Hematopoietic multipotent progenitor cell treated with erythropoietin and hydrocortisone succinate and interleukin-3 and kit ligand, for 6 days (in vitro differentiated cells): ENCODE measurements at regions not wholly inside any gene's neighbourhood (a gene's known extent, or its start where the extent isn't known, plus 50 kb on each side); places are given as distances from the start of the nearest gene placed in this dataset.
"Not testable (repeated sequence)": the region's sequence is repeated elsewhere in the genome, so short reads cannot be mapped to it uniquely, and the experiment has no call there.

Source experiments
- DNase-seq: peaks from one replicate; pipeline ENCODE4 v3.0.0-alpha.2; 2015

DNA sequence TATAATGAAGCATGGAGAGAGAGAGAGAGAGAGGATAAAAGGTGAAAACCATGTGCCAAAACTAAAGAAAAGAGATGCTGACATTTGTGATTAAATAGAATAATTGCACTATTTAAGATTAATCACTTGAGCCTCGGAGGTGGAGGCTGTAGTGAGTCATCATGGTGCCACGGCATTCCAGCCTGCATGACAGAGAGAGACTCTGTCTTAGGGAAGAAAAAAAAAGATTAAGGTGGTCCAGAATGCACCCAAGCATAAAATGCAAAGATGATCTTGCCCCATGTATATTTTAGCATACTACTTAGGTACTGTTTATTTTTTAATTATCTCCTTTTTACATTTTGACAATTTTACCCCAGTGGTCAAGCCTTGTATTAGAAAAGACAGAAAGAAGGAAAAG lies 742.5 kb downstream of the SPATA31A1 start:
- not testable (repeated sequence) for DNase-seq

DNA sequence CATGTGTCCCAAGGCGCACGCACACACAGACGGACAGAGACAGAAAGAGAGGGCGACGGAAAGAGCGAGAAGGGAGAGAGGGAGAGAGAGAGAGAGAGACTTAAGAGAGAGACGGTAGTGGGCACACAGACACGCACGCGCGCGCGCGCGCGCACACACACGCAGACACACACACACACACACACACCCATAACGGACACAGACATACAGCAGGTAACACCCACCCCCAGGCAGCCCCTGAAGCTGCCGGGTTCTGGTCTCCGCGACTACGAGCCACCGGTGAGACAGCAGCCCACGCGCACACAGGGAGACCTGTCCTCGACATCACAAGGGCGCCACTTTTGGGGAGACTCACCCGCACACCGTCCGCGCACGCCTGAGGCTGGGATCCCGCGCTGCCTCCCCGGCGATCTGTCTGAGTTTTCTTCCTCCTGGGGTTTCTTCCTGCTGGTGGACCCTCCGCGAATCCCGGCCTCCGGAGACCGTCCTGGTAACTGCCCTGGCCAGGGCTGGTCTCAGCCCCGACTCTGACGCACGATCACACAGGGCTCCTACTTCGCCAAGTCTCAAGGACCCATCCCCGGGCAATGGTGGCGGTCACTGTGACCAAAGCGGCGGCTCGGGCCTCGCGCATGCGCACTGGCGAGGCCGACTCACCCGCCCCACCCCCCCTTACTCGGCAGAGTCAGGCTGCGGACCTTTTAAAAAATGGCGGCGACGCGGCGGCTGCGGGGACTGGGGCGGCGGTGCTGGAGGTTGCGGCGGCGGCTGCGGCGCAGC lies 750.7 kb downstream of the SPATA31A1 start:
- peak; percentile 2 for DNase-seq

DNA sequence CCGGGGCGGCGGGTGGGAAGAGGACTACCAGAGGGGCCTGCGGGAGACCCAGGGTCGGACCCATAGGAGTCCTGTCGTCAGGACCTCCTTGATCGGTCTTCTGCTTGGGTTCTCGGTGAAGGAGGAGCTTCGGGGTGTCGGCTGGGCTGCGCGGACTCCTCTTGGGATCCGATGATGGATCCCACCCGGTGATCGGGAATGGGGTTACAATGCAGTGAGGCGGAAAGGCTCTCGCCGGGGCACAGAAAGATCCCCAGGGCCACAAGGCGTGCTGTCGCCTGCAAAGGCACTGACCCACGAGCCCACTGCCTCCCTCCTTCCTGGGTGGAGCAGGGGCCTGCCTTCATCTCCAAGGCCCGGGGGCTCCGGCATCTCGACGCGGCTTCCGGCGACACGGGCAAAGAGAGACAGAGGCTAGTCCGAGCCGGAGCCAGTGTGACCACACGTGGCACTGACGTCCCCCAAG lies 751.3 kb downstream of the SPATA31A1 start:
- not testable (repeated sequence) for DNase-seq

DNA sequence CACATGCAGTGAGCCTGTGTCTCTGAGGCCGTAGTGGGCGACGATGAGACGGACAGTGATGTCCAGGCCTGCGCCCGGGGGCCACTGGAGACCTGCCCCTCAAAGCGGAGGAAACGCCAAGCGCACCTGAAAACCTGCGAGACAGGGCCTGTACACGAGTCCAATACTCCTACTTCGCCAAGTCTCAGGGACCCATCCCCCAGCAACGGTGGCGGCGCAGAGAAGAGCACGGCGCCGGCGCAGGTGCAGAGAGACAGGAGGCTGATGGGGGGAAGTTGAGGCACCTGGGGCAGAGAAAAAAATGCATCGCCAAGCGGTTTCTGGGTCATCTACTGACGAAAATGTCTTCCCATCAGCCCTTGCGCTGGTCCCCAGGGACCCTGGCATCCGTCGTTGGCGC lies 751.8 kb downstream of the SPATA31A1 start:
- DNase-seq: not testable (repeated sequence)

DNA sequence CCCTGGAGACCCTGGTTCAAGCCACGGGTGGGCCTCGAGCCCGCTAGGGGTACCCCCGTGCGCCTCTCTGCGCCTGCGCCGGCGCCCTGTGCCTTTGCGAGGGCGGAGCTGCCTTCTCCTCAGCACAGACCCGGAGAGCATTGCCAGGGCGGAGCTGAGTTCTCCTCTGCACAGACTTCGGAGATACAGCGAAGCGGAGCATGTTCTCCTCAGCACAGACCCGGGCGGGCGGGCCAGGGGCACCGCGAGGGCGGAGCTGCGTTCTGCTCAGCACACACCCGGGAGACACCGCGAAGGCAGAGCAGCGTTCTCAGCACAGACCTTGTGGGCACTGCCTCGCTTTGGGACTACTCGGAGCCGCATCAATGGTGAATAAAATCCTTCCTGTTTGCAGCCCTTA lies 753.0 kb downstream of the SPATA31A1 start:
- not testable (repeated sequence) for DNase-seq

DNA sequence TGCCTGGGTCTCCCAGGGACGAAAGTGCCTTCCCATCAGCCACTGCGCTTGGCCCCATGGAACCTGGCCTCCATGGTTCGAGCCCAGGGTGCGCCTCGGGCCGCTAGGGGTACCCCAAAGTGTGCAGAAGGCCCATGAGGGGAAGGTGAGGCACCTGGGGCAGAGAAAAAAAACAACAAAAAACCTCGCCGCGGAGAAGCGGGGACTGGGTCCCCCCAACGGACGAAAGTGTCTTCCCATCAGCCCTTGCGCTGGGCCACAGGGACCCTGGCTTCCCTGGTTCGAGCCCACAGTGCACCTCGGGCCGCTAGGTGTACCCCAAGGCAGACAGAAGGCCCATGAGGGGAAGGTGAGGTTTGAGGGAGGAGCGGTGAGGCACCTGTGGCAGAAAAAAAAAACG lies 755.3 kb downstream of the SPATA31A1 start:
- not testable (repeated sequence) for DNase-seq

DNA sequence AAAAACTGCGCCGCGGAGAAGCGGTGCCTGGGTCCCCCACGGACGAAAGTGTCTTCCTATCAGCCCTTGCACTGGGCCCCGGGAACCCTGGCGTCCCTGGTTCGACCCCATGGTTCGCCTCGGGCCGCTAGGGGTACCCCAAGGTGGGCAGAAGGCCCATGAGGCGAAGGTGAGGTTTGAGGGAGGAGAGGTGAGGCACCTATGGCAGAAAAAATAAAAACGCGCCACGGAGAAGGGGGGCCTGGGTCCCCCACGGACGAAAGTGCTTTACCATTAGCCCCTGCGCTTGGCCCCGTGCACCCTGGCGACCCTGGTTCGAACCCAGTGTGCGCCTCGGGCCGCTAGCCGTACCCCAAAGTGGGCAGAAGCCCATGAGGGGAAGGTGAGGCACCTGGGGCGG lies 756.1 kb downstream of the SPATA31A1 start:
- not testable (repeated sequence) for DNase-seq

DNA sequence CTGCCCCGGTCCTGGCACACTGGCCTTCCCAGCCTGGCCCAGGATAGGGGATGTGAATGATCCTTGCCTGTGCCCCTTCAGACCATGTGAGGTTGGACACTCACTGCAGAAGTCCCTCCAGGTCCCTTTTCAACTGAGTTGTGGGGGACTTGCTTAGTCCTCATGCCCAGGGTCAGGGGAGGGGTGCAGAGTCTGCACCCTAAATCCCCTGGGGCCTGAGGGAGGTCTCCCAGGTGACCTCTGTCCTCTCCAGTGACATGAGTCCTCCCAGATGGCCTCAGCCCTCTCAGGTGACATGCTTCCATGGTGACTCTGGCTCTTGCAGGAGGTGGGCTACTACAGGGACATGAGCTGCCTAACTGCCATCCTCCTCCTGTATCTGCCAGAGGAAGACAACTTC lies 775.1 kb downstream of the SPATA31A1 start:
- not testable (repeated sequence) for DNase-seq

DNA sequence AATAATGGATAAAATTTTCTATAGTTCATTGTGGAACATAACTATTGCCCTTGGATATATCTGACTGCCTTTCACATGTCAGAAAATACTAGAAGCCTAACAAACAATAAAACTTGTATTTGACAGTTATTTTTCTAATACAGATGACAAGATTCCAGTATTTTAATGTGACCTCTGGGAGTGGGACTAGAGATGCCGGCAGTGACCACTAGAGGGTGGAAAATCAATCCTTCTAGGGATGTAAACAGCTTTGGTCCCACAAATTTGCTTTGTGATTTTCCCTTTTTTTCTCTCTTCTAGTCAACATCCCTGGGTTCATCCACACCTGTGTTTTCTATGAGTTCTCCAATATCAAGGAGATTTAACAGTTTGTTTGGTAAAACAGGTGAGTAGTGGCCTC lies 813.7 kb downstream of the SPATA31A1 start:
- DNase-seq: not testable (repeated sequence)

DNA sequence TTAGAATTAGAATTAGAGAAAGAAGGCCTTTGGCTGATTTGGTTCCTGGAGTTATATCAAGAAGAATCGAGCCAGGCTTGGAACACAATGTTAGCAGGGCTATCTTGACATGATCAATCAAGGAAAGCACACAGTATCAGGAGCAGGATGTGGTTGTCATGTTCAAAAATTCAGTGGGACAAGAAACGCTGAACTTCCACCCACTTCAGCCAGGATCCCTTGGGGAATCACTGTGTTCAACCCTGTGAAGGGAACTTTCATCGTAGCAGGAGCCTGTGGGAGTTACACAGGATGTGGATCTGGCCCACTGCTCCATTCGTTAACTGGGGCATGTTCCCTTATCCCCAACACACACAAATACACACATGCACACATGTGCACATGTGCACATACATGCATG lies 817.8 kb downstream of the SPATA31A1 start:
- DNase-seq: not testable (repeated sequence)

DNA sequence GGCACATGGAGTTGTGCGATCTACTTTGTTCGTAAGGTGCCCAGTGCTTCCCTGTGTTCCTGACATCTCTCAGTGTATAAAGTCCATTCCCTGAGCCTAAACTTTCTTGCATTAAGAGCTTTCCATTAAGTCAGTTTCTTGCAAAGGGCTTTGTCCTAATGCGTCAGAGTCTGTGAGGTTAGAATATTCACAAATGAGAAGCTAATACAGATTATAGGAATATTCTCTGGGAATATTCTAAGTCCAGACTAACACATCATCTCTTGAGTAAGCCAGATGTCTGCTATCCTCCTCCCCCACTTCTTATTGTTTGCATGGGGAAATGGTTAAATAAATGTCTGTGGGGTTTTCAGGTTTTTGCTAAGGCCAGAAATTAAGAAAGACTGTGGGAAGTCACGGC lies 818.6 kb downstream of the SPATA31A1 start:
- DNase-seq: not testable (repeated sequence)

DNA sequence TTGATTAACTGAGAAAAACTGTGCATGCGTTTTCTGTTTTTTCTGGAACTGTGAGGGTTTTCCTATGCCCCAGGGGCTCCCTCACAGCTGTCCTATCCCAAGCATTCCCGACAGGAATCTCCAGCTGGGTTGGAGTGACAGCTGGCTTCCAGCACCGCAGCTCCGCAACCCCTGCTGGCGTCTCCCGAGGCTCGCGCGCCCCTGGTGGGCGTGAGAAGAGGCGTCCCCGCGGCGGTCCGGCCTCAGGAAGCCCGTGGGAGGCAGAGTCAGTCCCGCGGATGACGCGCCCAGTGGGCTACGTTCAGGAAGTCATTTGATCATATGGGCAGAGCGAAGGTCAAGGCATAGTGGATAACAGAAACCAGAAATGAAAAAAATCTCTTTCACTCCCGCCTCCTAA lies 821.9 kb downstream of the SPATA31A1 start:
- DNase-seq: not testable (repeated sequence)

DNA sequence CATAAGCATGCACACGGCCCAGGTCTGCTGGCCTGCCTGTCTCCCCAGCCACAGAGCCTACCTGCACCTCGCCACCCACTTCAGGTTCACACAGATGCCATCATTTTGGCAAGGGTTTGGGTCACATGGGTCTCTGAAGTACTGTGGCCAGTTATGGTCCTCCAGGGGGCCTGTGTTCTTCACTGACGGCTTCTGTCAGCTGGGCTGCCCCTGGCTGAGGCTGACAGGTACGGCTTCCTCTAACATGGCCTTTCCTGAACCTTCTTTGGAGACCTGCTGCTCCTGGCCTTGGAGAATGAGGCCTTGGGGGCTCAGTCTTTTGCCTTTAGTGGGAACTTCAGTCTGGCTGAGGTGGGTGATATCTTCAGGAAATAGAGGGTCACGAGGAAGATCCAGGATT lies 835.9 kb downstream of the SPATA31A1 start:
- DNase-seq: not testable (repeated sequence)

DNA sequence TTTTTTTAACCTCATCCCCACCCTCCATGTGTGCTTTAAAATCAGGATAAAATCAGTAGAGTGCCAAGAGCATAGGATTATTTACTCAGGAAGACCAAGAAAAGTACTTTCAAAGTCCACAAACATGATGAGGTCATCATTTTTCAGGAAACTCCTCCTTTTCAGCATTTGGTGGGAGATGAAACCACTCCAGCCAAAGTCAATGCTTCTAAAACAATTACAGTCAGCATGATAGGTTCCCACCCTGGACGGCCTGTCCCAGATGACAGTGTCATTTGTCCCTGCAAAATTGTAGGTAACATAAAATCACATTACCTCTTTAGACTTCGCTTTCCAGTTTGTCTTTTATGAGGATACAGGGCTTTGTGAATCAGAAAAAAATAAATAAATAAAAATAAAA lies 836.7 kb downstream of the SPATA31A1 start:
- not testable (repeated sequence) for DNase-seq

DNA sequence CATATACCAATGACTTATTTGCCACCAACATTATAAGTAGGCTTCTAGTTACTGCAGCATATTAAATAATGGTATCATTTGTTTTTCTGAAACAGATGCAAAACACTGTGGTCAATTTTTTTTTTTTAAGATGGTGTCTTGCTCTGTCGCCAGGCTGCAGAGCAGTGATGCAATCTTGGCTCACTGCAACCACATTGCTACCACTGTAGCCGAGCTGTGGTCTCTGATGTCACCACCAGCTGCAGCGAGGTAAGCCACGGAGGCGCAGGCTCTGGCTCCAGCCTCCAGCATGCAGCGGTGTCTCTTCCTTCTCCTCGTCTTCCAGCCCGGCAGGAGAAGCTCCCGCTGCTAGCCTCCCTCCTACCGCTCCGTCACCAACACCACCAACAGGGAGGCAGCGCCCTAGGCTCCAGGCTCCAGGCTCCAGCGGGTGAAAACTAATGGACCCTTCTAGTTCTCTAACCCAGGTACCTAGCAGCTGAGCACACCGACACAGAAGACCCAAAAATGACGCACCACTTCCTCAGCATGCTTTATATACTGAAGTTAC lies 840.8 kb downstream of the SPATA31A1 start:
- peak; percentile 1 for DNase-seq

DNA sequence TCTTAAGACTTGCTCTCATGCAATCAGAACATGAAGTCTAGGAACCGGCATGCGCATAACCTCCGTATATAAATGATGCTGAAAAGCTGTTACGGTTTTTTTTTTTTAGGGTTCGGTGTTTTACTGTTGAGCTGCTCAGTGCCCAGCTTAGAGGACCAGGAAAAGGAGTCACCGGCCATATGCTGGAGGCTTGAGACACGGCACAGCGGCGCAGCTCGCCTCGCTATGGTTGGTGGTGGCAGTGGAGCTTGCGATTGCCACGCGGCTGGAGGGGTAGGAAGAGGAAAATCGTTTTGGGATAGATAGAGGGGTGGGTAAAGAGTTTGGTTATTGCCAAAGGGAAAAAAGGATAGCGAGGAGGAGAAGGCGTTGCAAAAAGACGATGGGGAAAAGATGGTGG lies 841.3 kb downstream of the SPATA31A1 start:
- not testable (repeated sequence) for DNase-seq

DNA sequence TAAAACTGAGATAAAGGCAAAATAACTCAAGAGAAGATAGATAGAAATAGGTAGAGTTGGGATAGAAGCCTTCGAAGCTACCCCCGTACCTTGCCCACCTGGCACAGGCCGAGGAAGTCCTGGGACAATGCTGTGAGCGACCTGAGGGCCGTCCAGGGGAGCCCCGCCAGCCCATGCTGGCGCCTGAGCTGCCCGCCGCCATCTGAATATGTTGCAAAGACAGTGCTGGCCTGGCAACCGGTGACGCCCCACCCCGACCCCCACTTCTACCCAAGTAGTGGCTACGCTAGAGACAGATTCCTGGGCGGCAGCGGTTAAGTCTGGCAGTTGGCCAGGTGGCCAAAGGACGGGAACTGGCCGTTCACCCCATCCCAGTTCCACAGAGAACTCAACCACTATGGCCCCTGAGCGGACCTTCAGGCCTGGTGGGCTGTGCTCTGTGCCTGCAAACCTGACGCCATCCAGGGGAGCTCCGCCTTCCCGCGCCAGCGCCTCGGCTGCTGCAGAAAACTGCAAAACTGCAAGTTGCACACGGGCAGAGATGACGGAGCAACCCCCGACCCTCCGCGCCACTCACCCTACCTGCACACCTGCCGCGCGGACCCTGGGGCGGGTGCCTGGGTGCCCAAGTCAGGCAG lies 866.2 kb downstream of the SPATA31A1 start:
- not testable (repeated sequence) for DNase-seq

DNA sequence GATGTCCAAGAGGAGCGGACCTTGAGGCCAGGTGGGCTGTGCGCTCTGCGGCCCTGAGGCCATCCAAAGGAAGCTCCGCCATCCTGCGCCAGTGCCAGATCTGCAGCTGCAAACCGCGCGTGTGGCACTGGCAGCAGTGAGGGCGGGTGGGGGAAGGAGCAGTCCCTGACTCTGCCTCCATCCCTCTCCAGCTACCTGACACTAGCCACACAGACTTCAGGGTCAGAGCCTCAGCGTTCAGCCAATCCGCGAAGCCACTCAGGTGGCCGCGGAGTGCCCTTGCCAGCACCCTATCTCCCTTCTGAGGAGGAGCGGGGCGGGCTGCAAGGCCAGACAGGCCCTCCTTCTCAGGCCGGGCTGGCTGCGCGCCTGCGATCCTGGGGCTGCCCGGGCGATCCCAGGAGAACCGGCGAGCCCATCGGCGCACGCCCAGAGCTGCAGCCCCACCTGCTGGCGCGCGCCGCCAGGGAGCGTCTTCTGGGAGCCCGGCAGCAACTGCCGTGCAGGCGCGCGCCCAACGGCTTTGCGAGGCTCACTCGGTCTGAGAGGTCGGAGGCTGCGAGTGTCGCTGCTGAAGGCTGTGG lies 867.2 kb downstream of the SPATA31A1 start:
- not testable (repeated sequence) for DNase-seq

DNA sequence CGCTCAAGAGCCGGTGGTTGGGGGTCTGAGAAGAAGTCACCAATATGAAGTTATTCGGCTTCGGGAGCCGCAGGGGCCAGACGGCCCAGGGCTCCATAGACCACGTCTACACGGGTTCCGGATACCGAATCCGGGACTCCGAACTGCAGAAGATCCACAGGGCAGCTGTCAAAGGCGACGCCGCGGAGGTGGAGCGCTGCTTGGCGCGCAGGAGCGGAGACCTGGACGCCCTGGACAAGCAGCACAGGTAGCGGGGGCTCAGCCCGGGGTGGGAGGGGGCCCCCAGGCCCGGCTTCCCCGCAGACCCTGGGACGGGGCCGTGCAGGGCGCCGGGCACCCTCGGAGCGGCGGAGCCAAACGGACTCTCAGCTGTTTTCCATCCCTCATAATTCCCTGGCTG lies 867.9 kb downstream of the SPATA31A1 start:
- not testable (repeated sequence) for DNase-seq
